GM13976 (cell line): ENCODE measurements at regions not wholly inside any gene's neighbourhood (a gene's known extent, or its start where the extent isn't known, plus 50 kb on each side); places are given as distances from the start of the nearest gene placed in this dataset.

Experiments
- DNase-seq: peaks from one replicate; pipeline ENCODE4 v3.0.0; 2012; ENCODE audit warnings: low spot score
- in situ Hi-C: fragments of 300-500 bp; cut with MboI; formaldehyde crosslinking; loops from one replicate; pipeline ENCODE4 v1.12.0; 2022; ENCODE audit warnings: low sequenced_read_pairs, mixed read lengths, inconsistent platforms; ENCODE audit not compliant: unreplicated experiment
- TF ChIP-seq, protein P1 (sequence below): IDR thresholded peaks from 2 replicates; pipeline ENCODE4 v1.5.1; 2012; ENCODE audit warnings: borderline replicate concordance, mild to moderate bottlenecking; ENCODE audit not compliant: insufficient read depth; ENCODE audit errors: extremely low read depth, missing control alignments, control extremely low read depth

DNA sequence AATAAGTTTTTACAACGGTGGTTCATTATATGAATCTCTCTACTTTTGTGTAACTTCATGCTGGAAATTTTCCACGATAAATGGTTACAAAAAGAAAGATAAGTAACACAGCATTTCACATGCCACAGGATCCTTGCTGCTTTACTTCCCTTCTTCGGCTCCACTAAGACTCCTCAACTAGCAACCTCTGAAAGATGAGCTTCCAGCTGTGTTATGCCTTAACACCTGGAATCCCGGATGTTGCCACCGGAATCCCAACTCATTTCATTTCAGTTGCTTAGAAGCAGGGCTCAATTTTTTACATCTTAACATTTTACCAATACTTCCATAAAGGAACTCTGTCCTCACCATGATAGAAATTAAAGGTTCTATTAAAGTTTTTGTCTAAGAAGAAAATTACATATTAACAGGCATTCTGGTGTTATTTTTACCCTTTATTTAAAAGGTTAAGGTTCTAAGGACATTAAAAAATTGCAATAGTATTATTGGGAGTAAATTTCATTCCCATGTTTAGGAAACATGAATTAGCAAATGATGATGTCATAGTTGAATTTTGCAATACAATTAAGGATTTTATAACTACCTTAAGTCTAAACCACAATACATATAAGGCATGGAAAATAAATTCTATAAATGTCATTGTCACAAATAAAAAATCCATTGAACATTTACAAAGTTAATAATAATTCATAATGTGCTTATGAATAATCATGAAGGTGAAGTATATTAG is 57.1 kb upstream of the IL6 start:
- TF ChIP-seq, protein P1, sequence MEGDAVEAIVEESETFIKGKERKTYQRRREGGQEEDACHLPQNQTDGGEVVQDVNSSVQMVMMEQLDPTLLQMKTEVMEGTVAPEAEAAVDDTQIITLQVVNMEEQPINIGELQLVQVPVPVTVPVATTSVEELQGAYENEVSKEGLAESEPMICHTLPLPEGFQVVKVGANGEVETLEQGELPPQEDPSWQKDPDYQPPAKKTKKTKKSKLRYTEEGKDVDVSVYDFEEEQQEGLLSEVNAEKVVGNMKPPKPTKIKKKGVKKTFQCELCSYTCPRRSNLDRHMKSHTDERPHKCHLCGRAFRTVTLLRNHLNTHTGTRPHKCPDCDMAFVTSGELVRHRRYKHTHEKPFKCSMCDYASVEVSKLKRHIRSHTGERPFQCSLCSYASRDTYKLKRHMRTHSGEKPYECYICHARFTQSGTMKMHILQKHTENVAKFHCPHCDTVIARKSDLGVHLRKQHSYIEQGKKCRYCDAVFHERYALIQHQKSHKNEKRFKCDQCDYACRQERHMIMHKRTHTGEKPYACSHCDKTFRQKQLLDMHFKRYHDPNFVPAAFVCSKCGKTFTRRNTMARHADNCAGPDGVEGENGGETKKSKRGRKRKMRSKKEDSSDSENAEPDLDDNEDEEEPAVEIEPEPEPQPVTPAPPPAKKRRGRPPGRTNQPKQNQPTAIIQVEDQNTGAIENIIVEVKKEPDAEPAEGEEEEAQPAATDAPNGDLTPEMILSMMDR, result no peak
- in situ Hi-C loops, result no loop called here
- DNase-seq, result no peak

- DNase-seq, result no peak
- TF ChIP-seq, protein P1, result no peak
- in situ Hi-C loops, result no loop called here
Measured at GRCh38 chr7:22668971-22669401, 58.0 kb upstream of the IL6 start.

DNA sequence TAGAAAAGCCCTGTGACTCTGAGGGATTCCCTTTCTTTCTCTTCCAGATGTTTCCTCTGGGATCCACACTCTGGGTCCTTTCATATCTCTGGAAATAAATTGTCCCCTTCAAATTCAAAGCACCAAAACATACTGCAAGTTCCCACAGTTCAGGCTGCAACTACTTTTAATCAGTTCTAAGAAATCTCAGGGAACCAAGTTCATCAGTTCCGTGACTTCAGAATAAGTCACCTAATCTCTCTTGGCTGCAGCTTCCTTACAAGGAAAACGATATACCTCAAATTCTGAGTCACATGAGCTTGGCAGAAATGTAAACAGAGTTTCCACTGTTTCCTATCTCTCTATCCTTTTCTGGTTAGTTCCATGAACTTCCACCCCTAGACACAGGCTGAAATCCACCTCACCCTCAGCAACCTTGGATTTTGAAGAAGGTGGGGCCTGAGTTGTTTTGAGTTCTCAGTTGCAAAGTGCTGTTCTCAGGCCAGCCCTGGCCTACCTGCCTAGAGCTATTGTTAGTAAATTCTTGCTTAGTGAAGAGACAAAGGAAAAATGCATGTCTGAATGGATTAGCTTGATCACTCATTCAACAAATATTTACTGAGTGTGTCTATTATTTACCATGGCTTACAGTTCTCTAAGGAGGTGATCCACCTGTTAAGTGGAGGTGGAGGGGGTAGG is 59.3 kb upstream of the IL6 start:
- in situ Hi-C loops, result no loop called here
- DNase-seq, result no peak
- TF ChIP-seq, protein P1, result no peak

DNA sequence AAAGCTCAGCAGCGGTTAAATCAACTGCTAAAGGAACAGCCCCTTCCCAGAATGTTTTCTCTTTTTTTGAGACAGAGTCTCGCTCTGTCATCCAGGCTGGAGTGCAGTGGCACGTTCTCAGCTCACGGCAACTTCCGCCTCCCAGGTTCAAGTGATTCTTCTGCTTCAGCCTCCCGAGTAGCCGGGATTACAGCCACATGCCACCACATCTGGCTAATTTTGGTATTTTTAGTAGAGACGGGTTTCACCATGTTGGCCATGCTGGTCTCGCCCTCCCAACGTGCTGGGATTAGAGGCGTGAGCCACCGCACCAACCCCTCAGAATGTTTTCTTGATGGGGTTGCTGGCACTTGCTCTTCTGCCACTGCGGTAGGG is 59.8 kb upstream of the IL6 start:
- TF ChIP-seq, protein P1, result no peak
- DNase-seq, result no peak
- in situ Hi-C loops, result no loop called here

GRCh38 chr7:22666732-22667131 is 60.3 kb upstream of the IL6 start:
- TF ChIP-seq, protein P1, result no peak
- no peak for DNase-seq
- in situ Hi-C loops, result no loop called here

GRCh38 chr7:22665923-22666322 is 61.1 kb upstream of the IL6 start:
- TF ChIP-seq, protein P1, result no peak
- in situ Hi-C loops, result no loop called here
- no peak for DNase-seq
